H1 (cell line): ENCODE measurements at regions not wholly inside any gene's neighbourhood (a gene's known extent, or its start where the extent isn't known, plus 50 kb on each side); places are given as distances from the start of the nearest gene placed in this dataset.

Source experiments
- SIN3A ChIP-seq, 2 experiments: IDR thresholded peaks in 1 of 2; conservative IDR thresholded peaks in 1 of 2; 2 replicates each; pipeline ENCODE4 v1.6.1; 2011 to 2012; ENCODE audit warnings: low read length in 2 of 2, improper control_type of control experiment in 1 of 2, low read depth in 1 of 2, mild to moderate bottlenecking in 1 of 2
- TAF7 ChIP-seq: optimal IDR thresholded peaks from 2 replicates; pipeline ENCODE3; 2011; ENCODE audit warnings: low read depth, mild to moderate bottlenecking, inconsistent platforms, low read length, moderate library complexity, borderline replicate concordance
- TCF12 ChIP-seq: IDR thresholded peaks from 2 replicates; pipeline ENCODE4 v1.6.1; 2011; ENCODE audit warnings: low read depth, mild to moderate bottlenecking, low read length

- TF ChIP-seq TCF12 (no peak), TAF7 (no peak), SIN3A (conservative IDR thresholded peaks at IDR 0.05 in 1 of 2, IDR thresholded peaks at IDR 0.05 in 1 of 2; ENCODE audit: low read depth in 1 of 2, low read length in 2 of 2) (no peak)
Measured at GRCh38 chr6:40146902-40147301, 212.6 kb upstream of the MOCS1 start (continued).
